SHP77 (cell line): ENCODE measurements at regions not wholly inside any gene's neighbourhood (a gene's known extent, or its start where the extent isn't known, plus 50 kb on each side); places are given as distances from the start of the nearest gene placed in this dataset.
"Not testable (repeated sequence)": the region's sequence is repeated elsewhere in the genome, so short reads cannot be mapped to it uniquely, and the experiment has no call there.

Experiments
- DNase-seq, 2 experiments: peaks; one replicate each; lab custom pipeline; 2025; lab: John Stamatoyannopoulos, UW

DNA sequence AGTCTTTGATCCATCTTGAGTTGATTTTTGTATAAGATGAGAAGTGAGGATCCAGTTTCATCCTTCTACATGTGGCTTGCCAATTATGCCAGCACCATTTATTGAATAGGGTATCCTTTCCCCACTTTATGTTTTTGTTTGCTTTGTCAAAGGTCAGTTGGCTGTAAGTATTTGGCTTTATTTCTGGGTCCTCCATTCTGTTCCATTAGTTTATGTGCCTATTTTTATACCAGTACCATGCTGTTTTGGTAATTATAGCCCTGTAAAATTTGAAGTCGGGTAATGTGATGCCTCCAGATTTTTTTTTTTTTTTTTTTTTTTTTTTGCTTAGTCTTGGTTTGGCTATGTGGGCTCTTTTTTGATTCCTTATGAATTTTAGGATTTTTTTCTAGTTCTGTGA, 203.0 kb upstream of the IRX5 start:
- not testable (repeated sequence) for DNase-seq

DNA sequence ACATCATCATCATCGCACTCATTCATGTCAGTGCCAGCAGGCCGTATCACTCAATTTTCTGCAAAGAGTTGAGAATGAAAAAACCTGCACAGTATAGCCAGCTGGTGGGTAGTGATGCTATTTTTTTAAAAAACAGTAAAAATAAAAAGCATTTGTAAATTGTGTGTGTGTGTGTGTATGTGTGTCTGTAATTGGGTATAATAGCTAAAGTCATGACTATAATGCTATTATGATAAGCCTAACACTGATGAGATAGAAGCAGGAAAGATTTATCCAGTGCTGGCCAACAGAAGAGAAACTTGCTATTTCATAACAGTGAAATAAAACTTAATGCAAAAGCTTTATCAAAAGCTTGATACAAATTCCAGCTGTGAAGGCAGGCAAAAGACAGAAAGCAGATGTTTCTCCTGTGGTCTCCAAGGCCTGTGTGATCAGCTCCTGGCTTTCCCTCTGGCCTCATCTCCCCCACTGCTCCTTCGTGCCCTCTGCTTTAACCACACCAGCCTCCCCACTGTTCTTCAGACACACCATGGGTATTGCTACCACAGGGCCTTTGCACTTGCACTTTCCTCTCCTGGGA, 206.2 kb upstream of the IRX5 start:
- no peak for DNase-seq

DNA sequence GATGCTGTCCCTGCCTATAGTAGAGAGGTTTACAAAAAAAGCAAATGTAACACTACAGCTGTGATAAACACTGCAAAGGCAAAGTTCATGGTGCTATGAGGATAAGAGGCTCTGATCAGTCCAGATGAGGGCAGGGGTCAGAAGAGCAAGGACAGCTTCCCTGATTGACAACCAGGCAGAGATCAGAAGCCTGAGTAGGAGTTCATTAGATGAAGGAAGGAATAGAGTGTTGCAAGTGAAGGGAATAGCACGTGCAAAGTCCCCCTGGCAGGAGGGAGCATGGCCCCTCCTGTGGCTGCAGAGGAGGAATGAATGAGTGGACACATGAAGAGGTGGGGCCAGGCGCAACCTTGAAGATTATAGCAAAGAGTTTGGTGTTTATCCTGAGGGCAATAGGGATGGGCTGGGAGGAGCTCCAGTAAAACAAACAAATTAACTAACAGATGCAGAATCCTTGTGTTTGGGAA, 208.4 kb upstream of the IRX5 start:
- DNase-seq: no peak

GRCh38 chr16:54720259-54720658, 210.4 kb upstream of the IRX5 start:
- DNase-seq: no peak

GRCh38 chr16:54719624-54720023, 211.0 kb upstream of the IRX5 start:
- no peak for DNase-seq

DNA sequence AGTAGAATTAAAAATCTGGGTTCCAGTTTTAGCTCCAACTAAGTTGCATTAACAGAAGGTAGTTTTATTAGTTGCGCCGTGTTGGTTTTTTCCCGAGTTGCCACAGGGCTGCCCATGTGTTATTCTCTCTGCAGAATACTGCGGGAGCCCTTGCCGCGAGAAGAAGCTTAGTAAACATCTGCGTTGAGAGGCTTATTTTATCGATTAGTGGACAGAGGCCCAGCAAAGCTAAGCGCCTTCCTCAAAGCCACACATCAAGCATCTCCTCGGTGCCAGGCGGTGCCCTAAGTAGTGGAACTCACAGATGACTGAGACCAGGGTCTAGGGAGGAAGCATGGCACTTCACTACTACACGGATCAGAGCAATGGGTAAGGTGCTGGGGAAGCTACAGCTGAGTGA, 212.3 kb upstream of the IRX5 start:
- DNase-seq: no peak

GRCh38 chr16:54715011-54715410, 215.7 kb upstream of the IRX5 start:
- DNase-seq: no peak

GRCh38 chr16:54712866-54713265, 217.8 kb upstream of the IRX5 start:
- DNase-seq: no peak

DNA sequence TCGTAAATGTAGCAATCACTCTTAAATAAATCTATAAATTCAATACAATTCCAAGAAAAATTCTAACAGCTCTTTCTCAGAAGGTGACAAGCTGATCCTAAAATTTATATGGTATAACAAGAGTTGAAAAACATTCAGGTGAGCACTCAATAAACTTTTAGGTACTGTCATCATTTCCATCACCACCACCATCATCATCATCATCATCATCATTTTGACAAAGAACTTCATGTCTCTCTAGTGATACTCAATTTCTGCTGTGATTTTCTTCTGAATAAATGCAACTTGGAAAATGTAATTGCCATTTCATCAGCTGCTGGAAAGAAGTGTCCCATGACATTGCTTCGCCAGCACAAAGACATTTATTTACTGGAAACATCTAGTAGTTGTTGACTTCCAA, 222.9 kb upstream of the IRX5 start:
- DNase-seq: no peak

- DNase-seq: no peak
These were observed 224.3 kb upstream of the IRX5 start for GRCh38 chr16:54706406-54706805.

DNA sequence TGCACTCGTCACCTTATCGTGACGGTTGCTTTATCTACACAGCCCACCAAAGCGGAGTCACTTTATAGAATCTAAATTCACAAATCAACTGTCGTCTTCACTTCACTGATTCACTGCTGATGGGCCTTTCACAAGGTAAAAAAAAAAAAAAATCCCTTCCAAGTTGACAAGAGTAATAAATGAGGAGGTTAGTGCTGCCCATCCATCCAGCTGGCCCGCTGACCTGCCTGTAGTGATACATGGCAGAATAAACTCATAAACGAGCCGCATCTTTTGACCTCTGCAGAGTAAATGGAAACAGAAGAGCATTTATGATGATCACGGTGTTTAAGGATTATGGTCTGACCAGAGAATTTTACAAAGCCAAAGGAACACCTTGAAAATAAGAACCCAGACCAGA, 227.3 kb upstream of the IRX5 start:
- DNase-seq: no peak

- DNase-seq: no peak
These were observed 231.0 kb upstream of the IRX5 start for GRCh38 chr16:54699656-54700055.

- DNase-seq: no peak
These were observed 233.0 kb upstream of the IRX5 start for GRCh38 chr16:54697677-54698076.

GRCh38 chr16:54696970-54697369, 233.7 kb upstream of the IRX5 start:
- DNase-seq: no peak

DNA sequence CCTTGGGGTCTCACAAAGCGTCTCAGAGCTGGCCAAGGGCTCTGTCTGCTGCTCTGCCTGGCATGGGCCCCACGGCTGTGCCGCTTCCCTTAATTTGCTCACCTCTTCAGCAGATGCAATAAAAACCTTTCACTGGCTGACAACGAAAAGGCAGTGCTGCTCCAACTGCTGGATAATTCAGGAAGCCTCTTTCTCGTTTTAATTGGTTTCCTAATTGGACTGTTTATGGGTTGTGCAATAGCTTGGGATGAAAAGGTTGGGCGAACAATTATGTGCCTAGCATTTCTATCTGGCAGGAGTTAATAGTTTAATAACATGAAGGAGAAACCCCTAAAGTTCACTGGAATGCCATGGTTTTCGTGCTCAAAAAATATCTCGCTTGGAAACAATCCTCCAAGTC, 234.1 kb upstream of the IRX5 start:
- DNase-seq: no peak

DNA sequence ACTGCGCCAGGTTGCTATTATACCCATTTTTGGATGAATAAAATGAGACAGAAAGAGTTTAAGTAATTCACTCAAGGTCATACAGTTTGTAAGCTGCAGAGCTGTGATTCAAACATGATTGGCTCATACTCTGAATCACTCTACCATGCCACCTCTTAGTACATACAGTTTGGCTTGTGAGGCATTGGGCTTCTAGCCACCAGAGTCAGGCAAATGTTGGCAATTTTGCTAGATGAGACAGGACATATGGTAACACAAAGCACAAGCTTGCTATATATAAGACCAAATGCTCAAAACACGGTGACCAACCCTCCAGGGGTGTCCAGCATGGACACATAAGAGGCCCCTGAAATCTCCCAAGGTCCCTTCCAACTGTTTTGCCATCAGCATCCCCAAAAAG, 236.0 kb upstream of the IRX5 start:
- DNase-seq: no peak

DNA sequence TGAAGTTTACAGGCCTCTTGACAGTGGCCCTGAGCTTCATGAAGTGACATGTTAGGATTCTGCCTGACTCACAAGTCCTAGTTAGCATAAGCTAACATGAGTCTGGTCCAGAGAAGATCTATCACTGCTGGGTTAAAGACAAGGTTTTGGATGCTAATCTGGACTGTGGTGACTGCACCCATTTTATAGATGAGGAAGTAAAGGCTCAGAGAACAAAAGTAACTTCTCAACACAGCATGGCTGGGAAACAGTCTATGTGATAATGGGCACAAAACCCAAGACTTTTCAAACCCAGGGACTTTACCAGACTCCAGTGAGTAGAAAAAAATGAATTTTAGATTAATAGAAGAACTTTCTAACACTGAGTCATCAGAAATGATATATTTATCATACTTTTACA, 236.8 kb upstream of the IRX5 start:
- no peak for DNase-seq

DNA sequence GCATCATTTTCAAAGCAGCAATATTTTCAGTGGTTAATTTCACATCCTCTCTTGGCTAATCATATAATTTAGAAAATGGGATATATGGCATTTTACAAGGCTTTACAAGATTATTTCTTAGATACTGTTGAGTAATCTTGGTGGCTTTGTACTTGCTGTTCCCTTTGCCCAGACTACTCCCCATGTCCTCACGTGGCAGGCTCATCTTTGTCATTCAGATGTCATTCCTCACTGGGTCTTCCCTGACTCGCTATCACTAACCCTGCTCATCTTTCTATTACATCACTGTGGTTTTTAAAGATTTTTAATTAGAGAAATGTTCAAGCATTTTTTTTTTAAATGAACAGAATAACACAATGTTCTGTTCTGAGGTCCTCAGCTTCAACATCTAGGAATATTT, 240.0 kb upstream of the IRX5 start:
- no peak for DNase-seq

- no peak for DNase-seq
These were observed 240.4 kb upstream of the IRX5 start for GRCh38 chr16:54690306-54690705.

DNA sequence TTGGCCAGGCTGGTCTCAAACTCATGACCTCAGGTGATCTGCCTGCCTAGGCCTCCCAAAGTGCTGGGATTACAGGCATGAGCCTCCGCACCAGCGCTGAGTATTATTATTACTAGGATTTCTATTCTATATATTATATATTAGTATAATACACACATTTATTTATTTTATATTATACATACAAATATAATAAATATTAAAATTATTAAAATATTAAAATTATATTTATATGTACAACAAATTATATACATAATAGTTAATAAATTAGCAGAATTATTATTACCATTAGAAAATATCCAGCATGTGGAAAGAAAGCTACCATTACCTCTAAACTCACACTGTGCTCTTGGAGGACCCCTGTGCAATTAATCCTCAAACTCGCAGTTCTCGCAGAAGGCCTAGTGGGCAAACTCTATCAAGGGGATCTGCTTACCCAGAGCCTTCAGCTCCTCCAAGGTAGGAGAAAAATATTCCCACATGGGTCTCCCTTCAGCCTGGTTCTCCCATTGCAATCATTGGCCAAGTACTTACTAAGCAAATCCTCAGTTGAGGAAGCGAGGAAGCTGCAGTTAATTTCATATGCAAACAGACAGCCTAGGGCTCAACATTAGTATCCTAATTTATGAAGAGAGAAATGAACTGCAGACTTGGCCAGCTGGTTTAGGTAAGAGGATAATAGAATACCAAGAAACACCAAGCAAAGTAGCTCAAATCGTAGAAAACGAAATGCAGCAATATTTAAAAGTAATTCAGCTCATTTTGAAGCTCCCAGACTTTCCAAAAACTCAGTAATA, 241.4 kb upstream of the IRX5 start:
- no peak for DNase-seq

- no peak for DNase-seq
These were observed 242.3 kb upstream of the IRX5 start for GRCh38 chr16:54688339-54688738.

DNA sequence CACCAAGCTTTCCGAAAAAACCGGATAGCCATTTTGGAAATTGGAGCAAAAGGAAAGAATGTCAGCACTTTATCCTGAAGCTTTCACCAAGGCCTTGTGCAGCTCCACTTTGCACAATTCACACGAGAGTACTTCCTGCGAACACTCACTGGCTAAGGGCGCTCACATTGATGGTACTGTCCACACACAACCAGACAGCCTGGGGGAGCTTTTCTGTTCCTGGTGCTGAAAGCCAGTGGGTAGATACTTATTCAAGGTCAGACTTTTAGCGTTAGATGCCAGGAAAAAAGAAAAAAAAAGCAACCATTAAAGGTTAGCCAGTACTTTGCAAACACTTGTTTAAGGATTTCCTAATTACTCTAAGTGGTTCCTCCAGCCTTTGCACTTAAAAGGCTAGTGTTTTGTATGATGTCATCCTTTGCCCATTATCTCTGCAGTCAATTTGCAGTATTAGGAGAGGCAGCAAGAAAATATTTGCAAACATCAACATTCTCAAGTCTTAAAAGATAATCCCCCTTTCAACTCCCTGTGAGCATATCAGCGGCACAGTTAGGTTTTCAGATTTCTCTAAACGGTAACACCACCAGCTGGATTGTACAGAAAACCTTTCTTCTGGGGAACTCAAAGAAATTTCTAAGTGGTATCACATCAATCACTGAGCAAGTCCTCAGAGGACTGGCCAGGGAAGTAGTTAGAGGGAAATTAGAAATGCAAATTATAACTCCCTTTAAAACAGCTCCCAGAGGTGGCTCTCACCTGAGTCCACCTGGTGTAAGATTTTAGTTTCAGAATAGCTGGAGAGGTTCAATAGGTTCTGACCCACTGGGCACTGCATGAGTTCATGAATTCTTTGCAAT, 243.4 kb upstream of the IRX5 start:
- no peak for DNase-seq

DNA sequence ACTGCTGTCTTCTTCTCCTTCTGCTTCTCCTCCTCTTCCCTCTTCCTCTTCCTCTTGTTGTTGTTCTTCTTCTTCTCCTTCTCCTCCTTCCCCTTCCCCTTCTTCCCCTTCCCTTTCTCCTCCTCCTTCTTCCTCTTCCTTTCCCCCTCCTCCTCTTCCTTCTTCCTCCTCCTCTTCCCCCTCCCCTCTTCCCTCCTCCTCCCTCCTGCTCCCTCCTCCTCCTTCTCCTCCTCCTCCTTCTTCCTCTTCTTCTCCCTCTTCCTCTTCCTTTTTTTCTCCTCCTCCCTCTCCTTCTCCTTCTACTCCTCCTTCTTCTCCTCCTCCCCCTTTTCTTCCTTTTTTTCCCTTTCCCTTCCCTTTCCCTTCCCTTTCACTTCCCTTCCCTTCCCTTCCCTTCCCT, 245.0 kb upstream of the IRX5 start:
- DNase-seq: no peak
